Neural cell (in vitro differentiated cells): ENCODE measurements at regions not wholly inside any gene's neighbourhood (a gene's known extent, or its start where the extent isn't known, plus 50 kb on each side); places are given as distances from the start of the nearest gene placed in this dataset.
"Not testable (repeated sequence)": the region's sequence is repeated elsewhere in the genome, so short reads cannot be mapped to it uniquely, and the experiment has no call there.

ENCODE experiments used
- H2AFZ ChIP-seq: fragments of 200-600, 300-800 bp; sonication (generic), shearing (Covaris generic); 2 replicates; pipeline ENCODE4 v1.6.0; 2014; ENCODE audit warnings: low read depth, mild to moderate bottlenecking, antibody characterized with exemption, low read length, moderate library complexity
- H3F3A ChIP-seq: fragments of 200-600 bp; shearing (Covaris generic); 2 replicates; pipeline ENCODE4 v1.6.1; 2016; ENCODE audit warnings: mild to moderate bottlenecking, moderate library complexity, mixed read lengths, antibody characterized with exemption, low read length; ENCODE audit not compliant: insufficient read depth, poor library complexity, severe bottlenecking
- H3K27ac ChIP-seq: fragments of 200-600, 300-800 bp; sonication (generic), shearing (Covaris generic); 2 replicates; pipeline ENCODE4 v1.5.1; 2014; ENCODE audit warnings: mild to moderate bottlenecking, low read length, moderate library complexity
- H3K27me3 ChIP-seq: fragments of 300-800, 200-600 bp; sonication (generic), shearing (Covaris generic); 2 replicates; pipeline ENCODE4 v1.6.0; 2014; ENCODE audit warnings: mild to moderate bottlenecking, low read depth, low read length, moderate library complexity; ENCODE audit not compliant: insufficient read depth
- H3K36me3 ChIP-seq: fragments of 300-800, 200-600 bp; sonication (generic), shearing (Covaris generic); 2 replicates; pipeline ENCODE4 v1.5.1; 2014; ENCODE audit warnings: mild to moderate bottlenecking, antibody characterized with exemption, low read length, moderate library complexity; ENCODE audit not compliant: insufficient read depth
- H3K4me2 ChIP-seq: fragments of 300-800, 200-600 bp; sonication (generic), shearing (Covaris generic); 2 replicates; pipeline ENCODE4 v1.6.0; 2014; ENCODE audit warnings: mild to moderate bottlenecking, low read length
- H3K4me3 ChIP-seq: fragments of 300-800, 200-600 bp; sonication (generic), shearing (Covaris generic); 2 replicates; pipeline ENCODE4 v1.5.1; 2014; ENCODE audit warnings: mild to moderate bottlenecking, low read length, moderate library complexity
- H3K79me2 ChIP-seq: fragments of 200-600 bp; shearing (Covaris generic); replicated peaks from 2 replicates; pipeline ENCODE4 v1.6.0; 2014; ENCODE audit warnings: mild to moderate bottlenecking, low read length, moderate library complexity; ENCODE audit not compliant: insufficient read depth
- H3K9ac ChIP-seq: fragments of 300-800, 200-600 bp; sonication (generic), shearing (Covaris generic); 2 replicates; pipeline ENCODE4 v1.6.1; 2016; ENCODE audit warnings: mild to moderate bottlenecking, low read length, mixed read lengths
- H3K9me2 ChIP-seq: fragments of 200-600 bp; shearing (Covaris generic); 2 replicates; pipeline ENCODE4 v1.6.1; 2016; ENCODE audit warnings: mild to moderate bottlenecking, low read length, mixed read lengths; ENCODE audit not compliant: insufficient read depth
- H3K9me3 ChIP-seq: fragments of 200-600, 300-800 bp; sonication (generic), shearing (Covaris generic); 2 replicates; pipeline ENCODE4 v1.6.1; 2016; ENCODE audit warnings: mild to moderate bottlenecking, mixed run types, low read length, moderate library complexity, mixed read lengths
- H4K20me1 ChIP-seq: fragments of 200-600 bp; shearing (Covaris generic); 2 replicates; pipeline ENCODE4 v1.6.1; 2016; ENCODE audit warnings: mild to moderate bottlenecking, mixed run types; ENCODE audit not compliant: insufficient read depth
- EP300 ChIP-seq: fragments of 450-650 bp; conservative IDR thresholded peaks from 2 replicates; pipeline ENCODE4 v1.6.1; 2014; ENCODE audit warnings: antibody characterized with exemption, mild to moderate bottlenecking, moderate library complexity; ENCODE audit not compliant: poor library complexity, severe bottlenecking
- EZH2 ChIP-seq: fragments of 200-600, 300-800 bp; shearing (Covaris generic), sonication (generic); IDR thresholded peaks from 2 replicates; pipeline ENCODE4 v1.6.1; 2014; ENCODE audit warnings: antibody characterized with exemption, low read length, borderline replicate concordance, mild to moderate bottlenecking; ENCODE audit not compliant: insufficient read depth, poor library complexity, severe bottlenecking
- MXI1 ChIP-seq: fragments of 450-650 bp; conservative IDR thresholded peaks from 2 replicates; pipeline ENCODE4 v1.6.1; 2014; ENCODE audit warnings: antibody characterized with exemption, mild to moderate bottlenecking; ENCODE audit not compliant: poor library complexity, severe bottlenecking
- POLR2AphosphoS5 ChIP-seq: IDR thresholded peaks from 2 replicates; pipeline ENCODE4 v1.6.1; 2012
- RAD21 ChIP-seq: fragments of 450-650 bp; conservative IDR thresholded peaks from 2 replicates; pipeline ENCODE4 v1.6.1; 2014; ENCODE audit warnings: antibody characterized with exemption, mild to moderate bottlenecking, moderate library complexity
- SMC3 ChIP-seq: fragments of 450-650 bp; conservative IDR thresholded peaks from 2 replicates; pipeline ENCODE4 v1.6.1; 2014; ENCODE audit warnings: antibody characterized with exemption, mild to moderate bottlenecking, moderate library complexity; ENCODE audit not compliant: poor library complexity
- TAF1 ChIP-seq: IDR thresholded peaks from 2 replicates; pipeline ENCODE4 v1.6.1; 2012; ENCODE audit warnings: low read depth
- TF ChIP-seq, protein P1 (sequence below): fragments of 450-650 bp; IDR thresholded peaks from 2 replicates; pipeline ENCODE4 v1.5.1; 2014; ENCODE audit warnings: antibody characterized with exemption, mild to moderate bottlenecking, moderate library complexity; ENCODE audit not compliant: poor library complexity, severe bottlenecking
- TF ChIP-seq, protein P2 (sequence below): IDR thresholded peaks from 2 replicates; pipeline ENCODE4 v1.6.1; 2012; ENCODE audit warnings: borderline replicate concordance

DNA sequence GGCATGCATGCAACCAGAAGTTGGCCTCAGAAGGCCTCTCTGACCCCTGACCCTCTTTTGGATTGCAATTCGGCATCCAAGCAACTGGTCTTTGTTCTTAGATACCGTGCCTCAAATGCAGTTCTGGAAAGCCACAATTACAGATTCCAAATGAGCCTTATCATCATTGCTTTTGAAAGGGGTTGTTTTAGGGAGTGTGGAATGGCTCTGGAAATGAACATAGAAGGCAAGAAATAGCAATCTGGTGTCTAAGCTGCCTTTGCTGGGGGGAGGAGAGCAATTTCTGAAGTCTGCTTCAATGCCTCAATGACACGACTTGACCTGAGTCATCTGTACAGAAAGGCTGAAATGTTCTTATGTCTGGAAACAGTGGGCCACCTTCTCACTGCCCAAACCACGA is 250.1 kb downstream of the NUAK1 start:
- no peaks in the 10 kb centered on the region for H3K27me3 ChIP-seq
- no peak overlapping the region for H2AFZ ChIP-seq
- H3K79me2 ChIP-seq = no peaks in the 10 kb centered on the region
- no peak overlapping the region for H3K27ac ChIP-seq
- H3K9me3 ChIP-seq = no peaks in the 10 kb centered on the region
- no peak overlapping the region for H3K4me3 ChIP-seq
- no peaks in the 10 kb centered on the region for H3F3A ChIP-seq
- H3K9ac ChIP-seq = no peak overlapping the region
- no peaks in the 10 kb centered on the region for H4K20me1 ChIP-seq
- H3K9me2 ChIP-seq = no peaks in the 10 kb centered on the region
- H3K4me2 ChIP-seq = no peak overlapping the region
- no peaks in the 10 kb centered on the region for H3K36me3 ChIP-seq
- TF ChIP-seq SMC3 (no peak), TAF1 (no peak), MXI1 (no peak), EZH2 (no peak), RAD21 (no peak), EP300 (no peak), POLR2AphosphoS5 (no peak)
- TF ChIP-seq, protein P1, sequence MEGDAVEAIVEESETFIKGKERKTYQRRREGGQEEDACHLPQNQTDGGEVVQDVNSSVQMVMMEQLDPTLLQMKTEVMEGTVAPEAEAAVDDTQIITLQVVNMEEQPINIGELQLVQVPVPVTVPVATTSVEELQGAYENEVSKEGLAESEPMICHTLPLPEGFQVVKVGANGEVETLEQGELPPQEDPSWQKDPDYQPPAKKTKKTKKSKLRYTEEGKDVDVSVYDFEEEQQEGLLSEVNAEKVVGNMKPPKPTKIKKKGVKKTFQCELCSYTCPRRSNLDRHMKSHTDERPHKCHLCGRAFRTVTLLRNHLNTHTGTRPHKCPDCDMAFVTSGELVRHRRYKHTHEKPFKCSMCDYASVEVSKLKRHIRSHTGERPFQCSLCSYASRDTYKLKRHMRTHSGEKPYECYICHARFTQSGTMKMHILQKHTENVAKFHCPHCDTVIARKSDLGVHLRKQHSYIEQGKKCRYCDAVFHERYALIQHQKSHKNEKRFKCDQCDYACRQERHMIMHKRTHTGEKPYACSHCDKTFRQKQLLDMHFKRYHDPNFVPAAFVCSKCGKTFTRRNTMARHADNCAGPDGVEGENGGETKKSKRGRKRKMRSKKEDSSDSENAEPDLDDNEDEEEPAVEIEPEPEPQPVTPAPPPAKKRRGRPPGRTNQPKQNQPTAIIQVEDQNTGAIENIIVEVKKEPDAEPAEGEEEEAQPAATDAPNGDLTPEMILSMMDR = no peak
- TF ChIP-seq, protein P2, sequence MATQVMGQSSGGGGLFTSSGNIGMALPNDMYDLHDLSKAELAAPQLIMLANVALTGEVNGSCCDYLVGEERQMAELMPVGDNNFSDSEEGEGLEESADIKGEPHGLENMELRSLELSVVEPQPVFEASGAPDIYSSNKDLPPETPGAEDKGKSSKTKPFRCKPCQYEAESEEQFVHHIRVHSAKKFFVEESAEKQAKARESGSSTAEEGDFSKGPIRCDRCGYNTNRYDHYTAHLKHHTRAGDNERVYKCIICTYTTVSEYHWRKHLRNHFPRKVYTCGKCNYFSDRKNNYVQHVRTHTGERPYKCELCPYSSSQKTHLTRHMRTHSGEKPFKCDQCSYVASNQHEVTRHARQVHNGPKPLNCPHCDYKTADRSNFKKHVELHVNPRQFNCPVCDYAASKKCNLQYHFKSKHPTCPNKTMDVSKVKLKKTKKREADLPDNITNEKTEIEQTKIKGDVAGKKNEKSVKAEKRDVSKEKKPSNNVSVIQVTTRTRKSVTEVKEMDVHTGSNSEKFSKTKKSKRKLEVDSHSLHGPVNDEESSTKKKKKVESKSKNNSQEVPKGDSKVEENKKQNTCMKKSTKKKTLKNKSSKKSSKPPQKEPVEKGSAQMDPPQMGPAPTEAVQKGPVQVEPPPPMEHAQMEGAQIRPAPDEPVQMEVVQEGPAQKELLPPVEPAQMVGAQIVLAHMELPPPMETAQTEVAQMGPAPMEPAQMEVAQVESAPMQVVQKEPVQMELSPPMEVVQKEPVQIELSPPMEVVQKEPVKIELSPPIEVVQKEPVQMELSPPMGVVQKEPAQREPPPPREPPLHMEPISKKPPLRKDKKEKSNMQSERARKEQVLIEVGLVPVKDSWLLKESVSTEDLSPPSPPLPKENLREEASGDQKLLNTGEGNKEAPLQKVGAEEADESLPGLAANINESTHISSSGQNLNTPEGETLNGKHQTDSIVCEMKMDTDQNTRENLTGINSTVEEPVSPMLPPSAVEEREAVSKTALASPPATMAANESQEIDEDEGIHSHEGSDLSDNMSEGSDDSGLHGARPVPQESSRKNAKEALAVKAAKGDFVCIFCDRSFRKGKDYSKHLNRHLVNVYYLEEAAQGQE = no peak

DNA sequence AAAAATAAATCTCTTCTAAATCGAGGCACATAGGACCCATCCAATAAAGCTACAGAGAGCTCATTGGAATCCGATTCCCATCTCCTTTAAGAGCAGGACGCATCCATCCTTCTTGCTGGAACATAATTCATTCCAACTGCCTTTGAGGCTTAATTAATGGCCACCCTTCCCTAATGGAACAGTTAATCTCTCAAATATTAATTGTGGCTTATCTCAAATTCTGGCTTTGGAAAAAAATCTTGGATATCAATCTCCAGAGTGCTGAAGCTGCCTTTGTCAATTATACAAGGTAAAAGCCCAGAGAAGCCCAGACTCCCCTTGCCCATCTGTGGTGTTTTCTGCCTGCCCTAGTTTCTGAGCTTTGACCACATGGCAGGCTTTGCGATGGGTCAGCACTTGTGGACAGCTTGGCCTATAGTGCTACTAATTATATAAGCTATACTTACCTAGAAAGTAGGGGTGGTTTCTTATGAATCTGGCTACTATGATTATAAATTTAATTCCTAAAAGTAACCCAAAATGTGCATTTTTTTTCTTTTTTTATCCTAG is 246.3 kb downstream of the NUAK1 start:
- Histone ChIP-seq H4K20me1 (no peaks in the 10 kb centered on the region), H3K27ac (no peak overlapping the region), H3K9ac (no peak overlapping the region), H3K36me3 (no peaks in the 10 kb centered on the region), H3K79me2 (no peaks in the 10 kb centered on the region), H3K4me3 (no peak overlapping the region), H3K9me2 (no peaks in the 10 kb centered on the region), H3K9me3 (no peaks in the 10 kb centered on the region), H3F3A (no peaks in the 10 kb centered on the region), H3K27me3 (no peaks in the 10 kb centered on the region), H2AFZ (no peak overlapping the region), H3K4me2 (no peak overlapping the region)
- TF ChIP-seq EP300 (no peak), POLR2AphosphoS5 (no peak), SMC3 (no peak)
- TF ChIP-seq, protein P1 = no peak

DNA sequence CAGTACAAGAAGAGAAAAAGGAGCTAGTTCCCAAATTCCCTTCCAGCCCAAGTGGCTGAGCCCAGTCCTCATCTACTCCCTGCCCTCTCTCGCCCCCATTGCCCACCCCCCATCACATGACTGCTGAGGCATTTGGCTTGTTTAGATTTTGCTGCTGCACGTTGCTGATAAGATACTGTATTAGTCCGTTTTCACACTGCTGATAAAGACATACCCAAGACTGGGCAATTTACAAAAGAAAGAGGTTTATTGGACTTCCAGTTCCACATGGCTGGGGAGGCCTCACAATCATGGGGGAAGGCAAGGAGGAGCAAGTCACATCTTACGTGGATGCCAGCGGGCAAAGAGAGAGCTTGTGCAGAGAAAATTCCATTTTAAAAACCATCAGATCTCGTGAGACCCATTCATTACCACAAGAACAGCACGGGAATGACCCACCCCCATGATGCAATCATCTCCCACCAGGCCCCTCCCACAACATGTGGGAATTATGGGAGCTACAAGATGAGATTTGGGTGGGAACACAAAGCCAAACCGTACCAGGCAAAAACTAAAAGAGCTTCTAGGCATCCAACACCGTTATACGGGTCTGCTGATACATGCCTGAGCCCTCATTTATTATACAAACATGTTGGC is 243.4 kb downstream of the NUAK1 start:
- not testable (repeated sequence) for H3K4me3 ChIP-seq, H3K27me3 ChIP-seq, H2AFZ ChIP-seq, H3K9me3 ChIP-seq, H3K9ac ChIP-seq, H3K4me2 ChIP-seq, H4K20me1 ChIP-seq, H3K79me2 ChIP-seq, H3K36me3 ChIP-seq, H3F3A ChIP-seq, H3K27ac ChIP-seq, H3K9me2 ChIP-seq
